Right atrium auricular region (tissue), 2 donors: ENCODE measurements at regions not wholly inside any gene's neighbourhood (a gene's known extent, or its start where the extent isn't known, plus 50 kb on each side); places are given as distances from the start of the nearest gene placed in this dataset.

Experiments used
- DNase-seq: peaks from one replicate; pipeline ENCODE4 v3.0.0-alpha.2; 2019; ENCODE audit warnings: low spot score
- H3K27ac ChIP-seq, 2 donors: fragments of 200-600 bp; sonication (generic); 1 replicate in 1 of 2; 2 replicates in 1 of 2; pipeline ENCODE4 v1.5.1; 2016 to 2019
- H3K27me3 ChIP-seq, 2 donors: fragments of 200-600 bp; sonication (generic); one replicate each; pipeline versions ENCODE4 v1.5.1 to v1.6.0; 2017 to 2019
- H3K36me3 ChIP-seq: fragments of 200-600 bp; sonication (generic); one replicate; pipeline ENCODE4 v1.5.1; 2016
- H3K4me1 ChIP-seq, 2 donors: fragments of 200-600 bp; sonication (generic); one replicate each; pipeline versions ENCODE4 v1.5.1 to v1.6.0; 2017 to 2019
- H3K4me3 ChIP-seq, 2 donors: fragments of 200-600 bp; sonication (generic); 1 replicate in 1 of 2; 2 replicates in 1 of 2; pipeline ENCODE4 v1.5.1; 2017 to 2019; ENCODE audit warnings: mild to moderate bottlenecking in 1 of 2, moderate library complexity in 1 of 2
- H3K9me3 ChIP-seq, 2 donors: fragments of 200-600 bp; sonication (generic); one replicate each; pipeline ENCODE4 v1.5.1; 2019
- CTCF ChIP-seq, 2 donors: fragments of 200-600 bp; sonication (generic); IDR thresholded peaks; one replicate each; pipeline ENCODE4 v1.5.1; 2019; ENCODE audit warnings: antibody characterized with exemption in 2 of 2

GRCh38 chr2:217060951-217061547 lies 201.2 kb upstream of the TNP1 start:
- no peaks in the 10 kb centered on the region for H3K36me3 ChIP-seq
- no peaks in the 10 kb centered on the region for H3K9me3 ChIP-seq
- no peak for TF ChIP-seq CTCF (IDR thresholded peaks at IDR 0.05)
- H3K4me1 ChIP-seq = peaks cover 0 to 16% of the 10 kb centered on the region in 2 donors
- no peak overlapping the region for H3K27ac ChIP-seq
- DNase-seq = no peak
- no peak overlapping the region for H3K4me3 ChIP-seq
- no peaks in the 10 kb centered on the region for H3K27me3 ChIP-seq

- Histone ChIP-seq H3K27ac (no peak overlapping the region), H3K4me1 (peaks cover 0 to 16% of the 10 kb centered on the region in 2 donors), H3K4me3 (no peak overlapping the region), H3K36me3 (no peaks in the 10 kb centered on the region), H3K27me3 (no peaks in the 10 kb centered on the region), H3K9me3 (no peaks in the 10 kb centered on the region)
- TF ChIP-seq CTCF (IDR thresholded peaks at IDR 0.05) = no peak
- no peak for DNase-seq
Measured at GRCh38 chr2:217060516-217060915, 200.7 kb upstream of the TNP1 start.

GRCh38 chr2:217058791-217059755 lies 199.2 kb upstream of the TNP1 start:
- H3K36me3 ChIP-seq = no peaks in the 10 kb centered on the region
- H3K27ac ChIP-seq = no peak overlapping the region
- H3K4me1 ChIP-seq = peaks cover 0 to 18% of the 10 kb centered on the region in 2 donors
- H3K4me3 ChIP-seq = no peak overlapping the region
- H3K9me3 ChIP-seq = no peaks in the 10 kb centered on the region
- DNase-seq = no peak
- TF ChIP-seq CTCF (IDR thresholded peaks at IDR 0.05) = peak in 1 of 2 donors; percentile 39
- H3K27me3 ChIP-seq = no peaks in the 10 kb centered on the region

- no peaks in the 10 kb centered on the region for H3K36me3 ChIP-seq
- H3K9me3 ChIP-seq = no peaks in the 10 kb centered on the region
- peaks cover 0 to 27% of the 10 kb centered on the region in 2 donors for H3K4me1 ChIP-seq
- no peak overlapping the region for H3K4me3 ChIP-seq
- no peak for TF ChIP-seq CTCF (IDR thresholded peaks at IDR 0.05)
- no peak for DNase-seq
- H3K27me3 ChIP-seq = no peaks in the 10 kb centered on the region
- H3K27ac ChIP-seq = no peak overlapping the region
Measured at GRCh38 chr2:217057773-217058172, 197.9 kb upstream of the TNP1 start.

GRCh38 chr2:217055624-217056023 lies 195.8 kb upstream of the TNP1 start:
- Histone ChIP-seq H3K36me3 (no peaks in the 10 kb centered on the region), H3K4me1 (peaks cover 0 to 31% of the 10 kb centered on the region in 2 donors), H3K9me3 (no peaks in the 10 kb centered on the region), H3K27me3 (no peaks in the 10 kb centered on the region), H3K4me3 (no peak overlapping the region), H3K27ac (no peak overlapping the region)
- no peak for DNase-seq
- TF ChIP-seq CTCF (IDR thresholded peaks at IDR 0.05) = no peak
